IPS DF 4.7 (cell line): ENCODE measurements at regions not wholly inside any gene's neighbourhood (a gene's known extent, or its start where the extent isn't known, plus 50 kb on each side); places are given as distances from the start of the nearest gene placed in this dataset.
"Not testable (repeated sequence)": the region's sequence is repeated elsewhere in the genome, so short reads cannot be mapped to it uniquely, and the experiment has no call there.

Source experiments
- DNase-seq: peaks from one replicate; pipeline ENCODE4 v3.0.0-alpha.2; 2013; ENCODE audit warnings: low spot score; ENCODE audit errors: extremely low read depth

- no peak for DNase-seq
Measured at GRCh38 chr13:76622315-76623040, 263.7 kb downstream of the KCTD12 start.

GRCh38 chr13:76621705-76622104 lies 264.5 kb downstream of the KCTD12 start:
- no peak for DNase-seq

- DNase-seq: no peak
Measured at GRCh38 chr13:76620036-76620435, 266.2 kb downstream of the KCTD12 start.

GRCh38 chr13:76619631-76620030 lies 266.6 kb downstream of the KCTD12 start:
- no peak for DNase-seq

- DNase-seq: no peak
Measured at GRCh38 chr13:76610819-76611415, 275.3 kb downstream of the KCTD12 start.

- DNase-seq: no peak
Measured at GRCh38 chr13:76609643-76610042, 276.6 kb downstream of the KCTD12 start.

- DNase-seq: no peak
Measured at GRCh38 chr13:76607866-76608265, 278.3 kb downstream of the KCTD12 start.

GRCh38 chr13:76600081-76600480 lies 286.1 kb downstream of the KCTD12 start:
- DNase-seq: no peak

GRCh38 chr13:76597868-76598267 lies 288.3 kb downstream of the KCTD12 start:
- DNase-seq: no peak

- no peak for DNase-seq
Measured at GRCh38 chr13:76596216-76596615, 290.0 kb downstream of the KCTD12 start.

GRCh38 chr13:76594435-76594834 lies 291.8 kb downstream of the KCTD12 start:
- no peak for DNase-seq

- DNase-seq: no peak
Measured at GRCh38 chr13:76586842-76587241, 299.4 kb downstream of the KCTD12 start.

- DNase-seq: no peak
Measured at GRCh38 chr13:76579701-76580100, 306.5 kb downstream of the KCTD12 start.

GRCh38 chr13:76575634-76576033 lies 310.6 kb downstream of the KCTD12 start:
- DNase-seq: not testable (repeated sequence)

- no peak for DNase-seq
Measured at GRCh38 chr13:76570510-76570971, 315.7 kb downstream of the KCTD12 start.

- no peak for DNase-seq
Measured at GRCh38 chr13:76556627-76557026, 329.6 kb downstream of the KCTD12 start.

- no peak for DNase-seq
Measured at GRCh38 chr13:76552807-76553206, 333.4 kb downstream of the KCTD12 start.

- DNase-seq: no peak
Measured at GRCh38 chr13:76552041-76552772, 334.0 kb downstream of the KCTD12 start.

- DNase-seq: no peak
Measured at GRCh38 chr13:76542176-76542575, 344.0 kb downstream of the KCTD12 start.

GRCh38 chr13:76538004-76538403 lies 348.2 kb downstream of the KCTD12 start:
- DNase-seq: no peak

GRCh38 chr13:76533251-76533650 lies 353.0 kb downstream of the KCTD12 start:
- no peak for DNase-seq

- DNase-seq: no peak
Measured at GRCh38 chr13:76527041-76527440, 359.2 kb downstream of the KCTD12 start.
